ENCODE measurements at regions not wholly inside any gene's neighbourhood (a gene's known extent, or its start where the extent isn't known, plus 50 kb on each side); places are given as distances from the start of the nearest gene placed in this dataset.
A peak's percentile ranks its signal among the peaks of the same experiment; 100 is the strongest.

GRCh38 chr2:234247453-234248180, 197.1 kb downstream of the SPP2 start:
- no peak for TF ChIP-seq CTCF (conservative IDR thresholded peaks at IDR 0.05; ENCODE audit: low read depth, low read length)
- H3K4me3 ChIP-seq (ENCODE audit: low read depth, low read length), result no peak overlapping the region
- no peak for DNase-seq (ENCODE audit: low read depth)

GRCh38 chr2:234245945-234246344, 195.4 kb downstream of the SPP2 start:
- TF ChIP-seq CTCF (conservative IDR thresholded peaks at IDR 0.05; ENCODE audit: low read depth, low read length), result no peak
- H3K4me3 ChIP-seq (ENCODE audit: low read depth, low read length), result no peak overlapping the region

GRCh38 chr2:234243871-234244565, 193.5 kb downstream of the SPP2 start:
- H3K4me3 ChIP-seq (ENCODE audit: low read depth, low read length), result no peak overlapping the region
- peak; percentile 78 for DNase-seq (ENCODE audit: low read depth)
- TF ChIP-seq CTCF (conservative IDR thresholded peaks at IDR 0.05; ENCODE audit: low read depth, low read length), result no peak

More at GRCh38 chr2:234245945-234246344, 195.4 kb downstream of the SPP2 start:
- DNase-seq (ENCODE audit: low read depth), result peak; percentile 81

- no peak for DNase-seq (ENCODE audit: low read depth)
- no peak for TF ChIP-seq CTCF (conservative IDR thresholded peaks at IDR 0.05; ENCODE audit: low read depth, low read length)
- no peak overlapping the region for H3K4me3 ChIP-seq (ENCODE audit: low read depth, low read length)
These were observed 191.9 kb downstream of the SPP2 start for GRCh38 chr2:234242459-234242836.

- DNase-seq (ENCODE audit: low read depth), result peak; percentile 52
- H3K4me3 ChIP-seq (ENCODE audit: low read depth, low read length), result no peak overlapping the region
- TF ChIP-seq CTCF (conservative IDR thresholded peaks at IDR 0.05; ENCODE audit: low read depth, low read length), result no peak
These were observed 191.4 kb downstream of the SPP2 start for GRCh38 chr2:234241656-234242458.

GRCh38 chr2:234240917-234241316, 190.4 kb downstream of the SPP2 start:
- no peak for DNase-seq (ENCODE audit: low read depth)
- no peak overlapping the region for H3K4me3 ChIP-seq (ENCODE audit: low read depth, low read length)
- TF ChIP-seq CTCF (conservative IDR thresholded peaks at IDR 0.05; ENCODE audit: low read depth, low read length), result no peak
